22Rv1 (cell line): ENCODE measurements at regions not wholly inside any gene's neighbourhood (a gene's known extent, or its start where the extent isn't known, plus 50 kb on each side); places are given as distances from the start of the nearest gene placed in this dataset.
"Not testable (repeated sequence)": the region's sequence is repeated elsewhere in the genome, so short reads cannot be mapped to it uniquely, and the experiment has no call there.

Source experiments
- H3K27ac ChIP-seq: fragments of 450-650 bp; 2 replicates; pipeline ENCODE4 v1.5.1; 2017
- ZFX ChIP-seq: fragments of 450-650 bp; IDR thresholded peaks from 2 replicates; pipeline ENCODE4 v1.6.1; 2017; ENCODE audit warnings: antibody characterized with exemption, borderline replicate concordance
- TF ChIP-seq, protein P1 (sequence below): fragments of 450-650 bp; IDR thresholded peaks from 2 replicates; pipeline ENCODE4 v1.5.1; 2017; ENCODE audit warnings: mild to moderate bottlenecking

DNA sequence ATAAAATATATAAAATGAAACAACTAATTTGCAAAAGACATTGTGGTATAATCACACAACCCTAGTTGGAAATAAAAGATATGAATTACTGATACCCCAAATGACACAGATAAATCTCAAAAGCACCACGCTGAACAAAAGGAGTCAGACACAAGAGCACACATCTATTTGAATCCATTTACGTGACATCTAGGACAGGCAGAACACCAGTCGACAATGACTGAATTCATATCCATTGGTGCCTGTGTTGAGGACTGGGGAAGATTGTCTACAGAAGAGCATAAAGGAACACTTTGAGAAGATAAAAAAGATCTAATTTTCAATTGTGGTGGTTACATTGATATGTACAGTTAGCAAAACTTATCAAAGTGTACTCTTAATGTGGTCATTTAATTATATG lies 874.1 kb downstream of the LTN1 start:
- TF ChIP-seq ZFX = no peak
- TF ChIP-seq, protein P1, sequence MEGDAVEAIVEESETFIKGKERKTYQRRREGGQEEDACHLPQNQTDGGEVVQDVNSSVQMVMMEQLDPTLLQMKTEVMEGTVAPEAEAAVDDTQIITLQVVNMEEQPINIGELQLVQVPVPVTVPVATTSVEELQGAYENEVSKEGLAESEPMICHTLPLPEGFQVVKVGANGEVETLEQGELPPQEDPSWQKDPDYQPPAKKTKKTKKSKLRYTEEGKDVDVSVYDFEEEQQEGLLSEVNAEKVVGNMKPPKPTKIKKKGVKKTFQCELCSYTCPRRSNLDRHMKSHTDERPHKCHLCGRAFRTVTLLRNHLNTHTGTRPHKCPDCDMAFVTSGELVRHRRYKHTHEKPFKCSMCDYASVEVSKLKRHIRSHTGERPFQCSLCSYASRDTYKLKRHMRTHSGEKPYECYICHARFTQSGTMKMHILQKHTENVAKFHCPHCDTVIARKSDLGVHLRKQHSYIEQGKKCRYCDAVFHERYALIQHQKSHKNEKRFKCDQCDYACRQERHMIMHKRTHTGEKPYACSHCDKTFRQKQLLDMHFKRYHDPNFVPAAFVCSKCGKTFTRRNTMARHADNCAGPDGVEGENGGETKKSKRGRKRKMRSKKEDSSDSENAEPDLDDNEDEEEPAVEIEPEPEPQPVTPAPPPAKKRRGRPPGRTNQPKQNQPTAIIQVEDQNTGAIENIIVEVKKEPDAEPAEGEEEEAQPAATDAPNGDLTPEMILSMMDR = no peak
- H3K27ac ChIP-seq = no peak overlapping the region

DNA sequence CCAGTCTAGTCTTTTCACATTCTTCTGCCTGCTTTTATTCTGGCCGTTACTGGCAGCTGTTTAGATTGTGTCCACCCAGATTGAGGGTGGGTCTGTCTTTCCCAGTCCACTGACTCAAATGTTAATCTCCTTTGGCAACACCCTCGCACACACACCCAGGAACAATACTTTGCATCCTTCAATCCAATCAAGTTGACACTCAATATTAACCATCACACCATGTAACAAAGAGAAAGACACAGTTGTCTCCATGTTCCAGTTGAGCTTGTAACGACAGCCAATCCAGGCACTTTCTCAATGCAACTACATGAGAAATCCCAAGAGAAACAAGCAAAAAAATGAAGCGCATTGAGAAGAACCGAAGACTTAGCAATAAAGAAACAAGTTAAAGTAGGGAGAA lies 877.7 kb downstream of the LTN1 start:
- H3K27ac ChIP-seq = not testable (repeated sequence)

DNA sequence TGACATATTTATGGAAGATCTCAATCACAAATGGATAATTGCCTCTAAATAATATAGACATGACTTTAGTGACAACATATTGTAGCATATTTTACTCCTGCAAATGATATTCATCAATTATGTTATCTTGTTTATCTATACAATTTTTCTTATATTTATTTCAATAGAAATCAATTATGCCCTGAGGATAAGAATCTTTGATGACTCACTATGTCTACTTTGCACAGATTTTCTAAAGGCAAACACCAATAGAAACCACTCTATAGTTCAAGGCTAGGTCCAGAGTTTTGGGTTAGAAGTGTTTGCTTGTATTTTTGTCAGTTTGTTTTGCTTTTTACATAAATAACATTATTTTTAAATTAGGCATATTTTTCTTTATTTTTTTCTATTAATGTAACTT lies 879.0 kb downstream of the LTN1 start:
- no peak overlapping the region for H3K27ac ChIP-seq
- TF ChIP-seq ZFX = no peak
- TF ChIP-seq, protein P1 = no peak

DNA sequence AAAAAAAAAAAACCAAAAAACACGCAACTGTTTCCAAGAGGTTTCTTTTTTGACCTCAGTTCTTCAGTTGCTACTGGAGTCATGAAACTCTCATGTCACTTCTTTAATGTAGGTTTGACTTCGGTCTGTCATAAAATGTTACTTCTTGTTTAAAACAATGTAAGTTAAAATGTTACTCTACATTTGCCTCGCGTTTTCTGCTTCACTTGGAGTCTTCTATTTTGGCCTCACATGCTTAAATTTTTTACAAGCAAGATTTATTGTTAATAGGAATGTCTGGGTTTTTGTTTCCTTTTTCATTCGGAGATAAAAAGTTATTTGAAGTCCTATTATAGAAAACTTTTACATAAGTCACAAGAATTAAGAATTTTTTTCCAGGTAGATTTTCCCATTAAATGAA lies 880.2 kb downstream of the LTN1 start:
- TF ChIP-seq ZFX = no peak
- TF ChIP-seq, protein P1 = no peak

DNA sequence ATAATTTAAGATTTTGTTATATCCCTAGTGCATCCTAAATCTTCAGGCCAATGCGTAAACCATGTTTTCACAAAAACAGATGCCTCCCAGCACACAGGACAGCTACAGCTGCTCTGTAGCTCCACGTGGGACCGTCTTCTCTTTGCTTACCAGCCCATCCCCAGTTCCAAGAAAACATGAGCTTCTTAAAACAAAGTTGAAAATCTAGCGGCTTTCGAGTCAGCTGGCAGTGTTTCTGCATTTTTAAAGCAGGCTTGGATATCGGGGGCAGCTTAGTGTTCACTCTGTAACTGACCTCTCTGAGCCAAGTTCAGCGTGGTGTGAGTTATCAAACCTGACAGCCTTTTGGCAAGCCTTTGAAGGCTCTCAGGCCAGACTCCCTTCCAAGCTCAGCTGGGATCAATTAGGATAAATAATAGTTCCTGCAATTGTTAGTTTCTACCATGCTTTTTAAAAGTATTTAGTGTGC lies 881.5 kb downstream of the LTN1 start:
- TF ChIP-seq ZFX = no peak
- TF ChIP-seq, protein P1 = no peak
- no peak overlapping the region for H3K27ac ChIP-seq

More for the DNA sequence above, 880.2 kb downstream of the LTN1 start:
- no peak overlapping the region for H3K27ac ChIP-seq

DNA sequence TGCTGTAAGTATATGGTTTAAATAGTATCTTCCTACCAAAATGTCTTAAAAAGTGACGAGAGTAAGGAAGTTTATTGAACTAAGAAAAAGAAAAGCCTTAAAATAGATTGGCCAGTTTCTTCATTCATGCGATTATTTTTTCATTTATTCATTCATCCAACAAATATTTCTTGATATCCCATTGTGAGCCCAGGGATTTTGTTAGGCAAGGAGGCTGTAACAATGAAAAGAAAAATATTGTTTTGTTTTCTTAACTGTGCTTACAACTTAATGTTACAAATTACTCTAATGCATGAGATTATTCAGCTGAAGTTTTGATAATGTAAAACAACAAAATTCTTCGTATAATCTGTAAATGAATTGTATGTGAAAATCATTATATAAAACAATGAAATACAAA lies 882.0 kb downstream of the LTN1 start:
- no peak overlapping the region for H3K27ac ChIP-seq
- TF ChIP-seq, protein P1 = no peak
- no peak for TF ChIP-seq ZFX

DNA sequence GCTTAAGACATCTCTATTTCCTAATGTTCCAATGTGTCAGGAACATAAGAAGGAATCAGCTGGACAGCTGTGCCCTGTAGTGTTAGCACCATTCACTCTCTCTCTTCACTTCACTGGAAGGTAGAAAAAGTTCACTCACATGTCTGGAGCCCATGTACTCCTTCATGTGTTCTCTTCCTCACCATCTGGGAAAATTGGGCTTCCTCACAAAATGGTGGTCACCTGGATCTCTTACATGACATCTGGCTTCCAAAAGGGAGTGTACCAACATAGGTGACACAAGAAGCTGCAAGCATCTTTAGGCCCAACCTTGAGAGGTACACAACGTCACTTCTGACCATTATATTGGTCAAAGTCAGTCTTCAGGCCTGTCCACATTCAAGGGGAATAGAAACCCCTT lies 882.6 kb downstream of the LTN1 start:
- no peak overlapping the region for H3K27ac ChIP-seq
- TF ChIP-seq, protein P1 = no peak

DNA sequence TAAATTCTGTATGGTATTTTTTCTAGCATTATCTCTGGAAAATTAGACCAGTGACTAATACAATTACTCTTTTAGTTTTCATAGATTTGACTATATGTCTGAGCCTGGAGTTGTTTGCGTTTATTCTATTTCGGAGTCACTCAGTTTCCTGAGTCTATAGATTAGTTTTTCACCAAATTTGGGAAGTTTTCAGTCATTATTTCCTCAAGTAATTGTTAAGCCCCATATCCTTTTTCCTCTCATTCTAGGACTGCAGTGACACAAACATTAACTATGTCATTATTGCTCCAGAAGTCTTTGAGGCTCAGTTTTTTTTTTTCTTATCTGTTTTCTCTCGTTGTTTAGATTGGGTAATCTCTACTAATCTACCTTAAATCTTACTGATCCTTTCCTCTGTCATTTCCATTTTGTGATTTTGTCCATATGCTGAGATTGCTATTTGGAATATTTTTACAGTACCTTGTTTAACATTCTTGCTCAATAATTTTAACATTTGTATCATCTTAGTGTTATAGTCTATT lies 886.2 kb downstream of the LTN1 start:
- TF ChIP-seq, protein P1 = no peak
- TF ChIP-seq ZFX = no peak
- no peak overlapping the region for H3K27ac ChIP-seq
